Large intestine (tissue), 3 donors: ENCODE measurements at regions not wholly inside any gene's neighbourhood (a gene's known extent, or its start where the extent isn't known, plus 50 kb on each side); places are given as distances from the start of the nearest gene placed in this dataset.
"Not testable (repeated sequence)": the region's sequence is repeated elsewhere in the genome, so short reads cannot be mapped to it uniquely, and the experiment has no call there.

Experiments
- DNase-seq, 2 donors: peaks; one replicate each; pipeline versions ENCODE4 v3.0.0 to v3.0.0-alpha.2; 2013
- H3K27ac ChIP-seq: one replicate; pipeline ENCODE4 v1.5.1; 2013; ENCODE audit warnings: low read length
- H3K27me3 ChIP-seq: 2 replicates; pipeline ENCODE4 v1.6.1; 2013; ENCODE audit warnings: low read length; ENCODE audit not compliant: control insufficient read depth, insufficient read depth
- H3K36me3 ChIP-seq: 2 replicates; pipeline ENCODE4 v1.6.1; 2013; ENCODE audit warnings: low read length; ENCODE audit not compliant: control insufficient read depth, insufficient read depth
- H3K4me1 ChIP-seq: one replicate; pipeline ENCODE4 v1.6.1; 2013; ENCODE audit warnings: low read length; ENCODE audit not compliant: control insufficient read depth, insufficient read depth
- H3K4me3 ChIP-seq: one replicate; pipeline ENCODE4 v1.5.1; 2013; ENCODE audit warnings: low read length
- H3K9me3 ChIP-seq: one replicate; pipeline ENCODE4 v1.6.1; 2013; ENCODE audit warnings: mild to moderate bottlenecking, low read depth, low read length, moderate library complexity; ENCODE audit not compliant: control insufficient read depth
- WGBS: methylation state at CpG from one replicate; pipeline ENCODE4 v1.1.5; 2013; ENCODE audit warnings: low lambda C conversion rate; ENCODE audit not compliant: insufficient coverage; 5-methylcytosine and 5-hydroxymethylcytosine counted together

DNA sequence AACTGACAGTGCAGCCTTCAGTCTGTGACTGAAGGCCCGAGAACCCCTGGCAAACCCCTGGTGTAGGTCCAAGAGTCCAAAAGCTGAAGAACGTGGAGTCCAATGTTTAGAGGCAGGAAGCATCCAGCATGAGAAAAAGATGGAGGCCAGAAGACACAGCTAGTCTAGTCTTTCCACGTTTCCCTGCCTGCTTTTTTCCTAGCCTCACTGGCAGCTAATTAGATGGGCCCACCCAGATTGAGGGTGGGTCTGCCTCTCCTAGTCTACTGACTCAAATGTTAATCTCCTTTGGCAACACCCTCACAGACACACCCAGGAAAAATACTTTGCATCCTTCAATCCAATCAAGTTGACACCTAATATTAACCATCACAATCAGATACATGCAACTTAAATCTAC is 87.8 kb downstream of the TENT5D start:
- H3K4me3 ChIP-seq, DNase-seq, H3K9me3 ChIP-seq, H3K27ac ChIP-seq, H3K27me3 ChIP-seq, H3K4me1 ChIP-seq, H3K36me3 ChIP-seq: not testable (repeated sequence)
- no CpG with 5 or more reads among the region's 3 CpGs for WGBS

DNA sequence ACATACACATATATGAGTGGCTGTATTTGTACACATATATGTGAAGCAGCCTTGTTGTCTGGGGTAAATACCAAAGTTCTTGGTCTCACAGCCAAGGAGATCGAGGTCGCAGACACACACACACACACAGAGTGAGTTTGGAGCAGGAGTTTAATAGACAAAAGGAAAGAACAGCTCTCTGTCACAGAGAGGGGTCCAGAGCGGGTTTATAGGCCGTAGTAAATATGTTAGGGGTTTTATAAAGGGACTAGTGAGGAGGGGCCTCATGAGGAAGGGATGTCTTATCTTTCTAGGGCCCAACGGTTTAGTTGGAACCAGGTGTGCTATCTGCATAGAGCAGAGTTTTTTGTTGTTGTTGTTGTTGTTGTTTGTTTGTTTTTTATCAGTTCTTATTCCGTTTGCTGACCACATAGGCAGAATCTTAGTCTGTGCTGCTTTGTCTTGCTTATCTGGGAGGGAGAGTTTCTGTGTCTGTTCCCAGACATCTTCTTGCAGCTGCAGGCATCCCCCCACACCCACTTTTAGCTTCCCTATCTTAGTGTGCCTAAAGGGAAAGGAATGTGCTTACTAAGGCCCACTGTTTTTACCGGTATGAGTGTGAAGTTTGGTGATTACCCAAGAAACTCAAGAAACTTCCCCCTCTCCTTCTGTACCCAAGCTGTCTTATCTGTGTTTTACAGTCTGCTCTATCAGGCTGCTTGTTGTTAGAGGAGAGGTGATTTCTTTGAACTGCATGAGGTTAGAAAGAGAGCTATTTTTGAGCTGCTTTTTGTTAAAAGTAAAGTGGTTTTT is 91.9 kb downstream of the TENT5D start:
- no peak overlapping the region for H3K4me3 ChIP-seq
- no peaks in the 10 kb centered on the region for H3K9me3 ChIP-seq
- WGBS: no CpG with 5 or more reads among the region's 7 CpGs
- no peaks in the 10 kb centered on the region for H3K4me1 ChIP-seq
- H3K27me3 ChIP-seq: no peaks in the 10 kb centered on the region
- peak; percentile 29 to 50 for DNase-seq
- H3K36me3 ChIP-seq: no peaks in the 10 kb centered on the region
- no peak overlapping the region for H3K27ac ChIP-seq

DNA sequence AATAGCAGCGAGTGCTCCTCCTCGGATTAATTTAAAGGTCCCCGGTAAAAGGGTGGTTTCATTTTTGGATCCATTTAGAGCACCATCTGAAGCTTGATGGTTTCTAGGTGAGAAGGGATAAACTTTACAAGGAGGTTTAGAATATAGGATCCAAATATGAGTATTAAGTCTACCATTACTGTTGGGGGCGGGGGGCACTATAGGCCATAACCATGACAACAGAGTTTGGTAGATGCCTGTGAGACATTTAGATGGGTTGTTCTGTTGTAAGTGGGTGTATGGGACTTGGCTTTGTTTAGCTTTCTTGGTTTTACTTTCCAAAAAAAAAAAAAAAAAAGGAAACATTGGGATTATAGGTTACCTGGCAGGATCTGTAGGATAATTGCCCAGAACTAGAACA is 92.7 kb downstream of the TENT5D start:
- H3K27ac ChIP-seq: no peak overlapping the region
- no peak overlapping the region for H3K4me3 ChIP-seq
- DNase-seq: peak in 1 of 2 donors; percentile 1
- no peaks in the 10 kb centered on the region for H3K4me1 ChIP-seq
- H3K9me3 ChIP-seq: no peaks in the 10 kb centered on the region
- no peaks in the 10 kb centered on the region for H3K36me3 ChIP-seq
- H3K27me3 ChIP-seq: no peaks in the 10 kb centered on the region
- WGBS: no CpG with 5 or more reads among the region's 4 CpGs

DNA sequence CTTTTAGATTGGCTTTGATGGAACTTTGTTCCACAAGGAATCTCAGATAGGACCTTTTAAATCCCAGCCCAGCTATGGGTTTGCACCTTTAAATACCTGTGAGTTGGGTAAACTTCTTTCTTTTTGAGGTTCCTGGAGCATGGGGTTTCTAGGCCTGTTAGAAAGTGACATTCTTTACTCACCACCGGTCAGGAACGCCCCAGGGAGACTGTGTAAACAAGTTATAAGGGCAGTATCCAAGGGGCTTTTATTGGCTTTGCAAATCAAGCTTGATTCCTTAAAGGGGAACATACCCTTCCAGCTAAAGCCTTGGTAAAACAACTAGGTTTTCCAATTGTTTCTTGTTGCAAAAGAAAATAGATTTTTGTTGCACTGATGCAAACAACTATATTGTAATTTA is 93.4 kb downstream of the TENT5D start:
- no peak overlapping the region for H3K4me3 ChIP-seq
- H3K36me3 ChIP-seq: no peaks in the 10 kb centered on the region
- DNase-seq: no peak
- no peaks in the 10 kb centered on the region for H3K27me3 ChIP-seq
- H3K9me3 ChIP-seq: no peaks in the 10 kb centered on the region
- WGBS: no CpG with 5 or more reads among the region's 2 CpGs
- H3K4me1 ChIP-seq: no peaks in the 10 kb centered on the region
- no peak overlapping the region for H3K27ac ChIP-seq

DNA sequence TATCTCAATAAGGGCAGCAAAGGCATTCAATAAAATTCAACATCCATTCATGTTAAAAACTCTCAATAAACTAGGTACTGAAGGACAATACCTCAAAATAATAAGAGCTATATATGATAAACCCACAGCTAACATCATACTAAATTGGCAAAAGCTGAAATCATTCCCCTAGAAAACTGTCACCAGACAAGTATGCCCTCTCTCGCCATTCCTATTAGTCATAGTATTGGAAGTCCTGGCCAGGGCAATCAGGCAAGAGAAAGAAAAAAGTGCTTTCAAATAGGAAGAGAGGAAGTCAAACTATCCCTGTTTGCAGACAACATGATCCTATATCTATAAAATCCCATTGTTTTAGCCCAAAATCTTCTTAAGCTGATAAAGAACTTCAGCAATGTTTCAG is 116.8 kb downstream of the TENT5D start:
- no peaks in the 10 kb centered on the region for H3K9me3 ChIP-seq
- no peak overlapping the region for H3K4me3 ChIP-seq
- WGBS: no CpG with 5 or more reads among the region's 1 CpG

DNA sequence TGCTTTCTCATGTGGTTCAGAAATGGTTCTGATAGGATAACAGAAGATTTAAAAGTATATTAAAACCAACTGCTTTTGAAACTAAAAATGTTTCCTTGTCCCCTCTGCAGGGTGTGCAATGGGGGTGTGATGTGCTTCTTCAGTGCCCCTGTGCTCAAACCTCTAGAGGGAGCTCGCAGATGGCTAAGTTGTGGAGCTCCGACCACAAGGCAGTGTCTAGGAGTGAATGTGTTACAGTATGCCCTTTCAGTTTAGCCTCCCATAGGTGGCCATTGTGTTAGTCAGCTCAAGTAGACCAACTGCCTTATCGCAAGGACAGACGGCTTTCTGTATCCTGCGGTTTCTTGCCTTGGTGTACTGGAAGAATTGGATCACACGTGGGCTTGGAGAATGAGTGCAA is 130.5 kb downstream of the TENT5D start:
- no peak overlapping the region for H3K4me3 ChIP-seq
- no CpG with 5 or more reads among the region's 6 CpGs for WGBS
- no peaks in the 10 kb centered on the region for H3K27me3 ChIP-seq
- peak in 1 of 2 donors; percentile 1 for DNase-seq
- no peaks in the 10 kb centered on the region for H3K9me3 ChIP-seq
- H3K36me3 ChIP-seq: no peaks in the 10 kb centered on the region
- H3K27ac ChIP-seq: no peak overlapping the region
- H3K4me1 ChIP-seq: no peaks in the 10 kb centered on the region

More for the DNA sequence above, 116.8 kb downstream of the TENT5D start:
- no peak for DNase-seq
- Histone ChIP-seq H3K36me3 (no peaks in the 10 kb centered on the region), H3K4me1 (no peaks in the 10 kb centered on the region), H3K27me3 (no peaks in the 10 kb centered on the region), H3K27ac (no peak overlapping the region)

DNA sequence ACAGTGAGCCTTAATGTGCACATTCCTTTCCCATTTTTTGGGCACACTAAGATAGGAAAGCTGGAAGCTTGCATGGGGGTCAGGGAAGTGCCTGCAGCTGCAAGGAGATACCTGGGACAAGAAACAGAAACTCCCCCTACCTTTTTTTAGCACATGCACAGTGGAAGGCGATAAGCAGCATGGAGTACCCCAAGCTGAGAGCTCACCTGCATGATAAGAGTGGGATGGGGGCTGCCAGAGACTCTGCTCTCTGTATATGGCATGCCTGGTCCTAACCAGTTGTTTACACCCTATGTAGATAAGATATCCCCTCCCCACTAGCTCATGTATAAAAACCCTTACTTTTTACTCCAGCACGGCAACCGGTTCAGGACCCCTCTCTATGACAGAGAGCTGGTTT is 135.9 kb downstream of the TENT5D start:
- no peak for DNase-seq
- H3K4me1 ChIP-seq: no peaks in the 10 kb centered on the region
- no peaks in the 10 kb centered on the region for H3K27me3 ChIP-seq
- H3K27ac ChIP-seq: no peak overlapping the region
- no peak overlapping the region for H3K4me3 ChIP-seq
- WGBS: no CpG with 5 or more reads among the region's 3 CpGs
- H3K36me3 ChIP-seq: no peaks in the 10 kb centered on the region
- H3K9me3 ChIP-seq: no peaks in the 10 kb centered on the region

DNA sequence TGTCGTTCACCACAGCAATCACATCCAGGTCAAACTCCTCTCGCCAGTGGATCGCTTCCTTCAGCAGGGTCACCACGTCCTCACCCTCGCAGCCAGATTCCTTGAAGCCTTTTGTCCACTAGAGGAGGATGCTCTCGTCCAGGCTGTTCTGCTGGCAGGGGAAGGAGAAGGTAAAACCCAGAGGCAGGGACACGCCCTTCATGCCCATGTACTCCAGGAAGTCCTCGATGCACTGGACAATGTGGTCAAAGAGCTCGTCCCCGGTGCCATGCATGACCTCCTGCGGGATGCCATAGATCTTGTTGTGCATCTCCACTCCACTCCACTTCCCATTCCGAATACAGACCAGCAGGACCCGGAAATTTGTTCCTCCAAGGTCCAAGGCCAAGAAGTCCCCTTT is 152.4 kb downstream of the TENT5D start:
- H3K4me3 ChIP-seq: no peak overlapping the region
- no peak for DNase-seq
- no peaks in the 10 kb centered on the region for H3K27me3 ChIP-seq
- no peaks in the 10 kb centered on the region for H3K36me3 ChIP-seq
- H3K4me1 ChIP-seq: no peaks in the 10 kb centered on the region
- H3K27ac ChIP-seq: no peak overlapping the region
- no CpG with 5 or more reads among the region's 13 CpGs for WGBS
- H3K9me3 ChIP-seq: no peaks in the 10 kb centered on the region

DNA sequence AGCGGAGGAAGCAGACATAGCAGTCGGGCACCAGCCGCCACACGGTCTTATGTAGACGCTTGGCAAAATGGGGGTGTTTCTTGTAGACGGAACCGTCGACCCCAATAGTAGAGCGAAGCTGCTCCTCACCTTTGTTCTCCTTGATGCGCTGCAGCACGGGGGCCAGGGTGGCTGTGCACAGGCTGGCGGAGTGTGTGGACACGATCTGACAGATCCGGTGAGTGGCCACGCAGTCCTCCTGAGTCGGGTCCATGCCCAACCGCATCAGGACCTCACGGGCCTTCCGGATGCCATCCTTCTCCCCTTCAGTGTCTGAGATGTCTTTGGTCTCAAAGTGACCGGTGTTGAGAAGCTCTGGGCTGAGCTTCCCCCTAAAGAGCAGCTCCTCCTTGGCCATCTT is 153.0 kb downstream of the TENT5D start:
- DNase-seq: no peak
- no peak overlapping the region for H3K27ac ChIP-seq
- no peaks in the 10 kb centered on the region for H3K9me3 ChIP-seq
- no CpG with 5 or more reads among the region's 20 CpGs for WGBS
- no peaks in the 10 kb centered on the region for H3K27me3 ChIP-seq
- H3K4me3 ChIP-seq: no peak overlapping the region
- H3K36me3 ChIP-seq: no peaks in the 10 kb centered on the region
- H3K4me1 ChIP-seq: no peaks in the 10 kb centered on the region

DNA sequence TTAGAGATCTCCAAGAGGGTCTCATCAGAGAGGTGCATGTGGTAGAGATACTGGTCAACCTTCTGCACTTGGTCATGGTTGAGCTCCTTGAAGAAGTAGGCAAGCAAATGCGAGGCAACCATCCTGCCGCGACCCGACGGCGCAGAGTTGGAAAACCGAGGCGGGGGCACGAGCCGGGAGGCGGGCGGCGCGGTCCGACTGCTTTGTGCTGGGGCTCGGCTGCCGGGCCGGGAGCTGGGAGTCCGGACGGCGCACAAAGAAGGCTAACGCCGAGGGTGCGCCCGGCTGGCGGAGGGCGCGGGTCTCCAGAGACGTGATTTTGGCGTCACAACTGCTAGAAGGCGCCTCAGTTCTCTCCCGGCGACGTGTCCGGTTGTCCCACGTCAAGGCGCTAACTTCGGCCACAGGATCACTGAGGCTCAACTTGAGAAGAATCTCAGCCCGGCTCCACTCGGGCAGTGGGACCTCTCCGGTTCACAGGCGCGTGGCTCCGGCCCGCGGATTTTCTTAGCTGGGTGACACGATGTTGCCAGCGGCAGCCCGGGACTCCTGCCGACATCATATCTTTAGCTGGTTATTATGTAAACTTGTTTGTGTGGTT is 154.3 kb downstream of the TENT5D start:
- H3K4me3 ChIP-seq, H3K4me1 ChIP-seq, DNase-seq, H3K9me3 ChIP-seq, H3K27ac ChIP-seq, H3K36me3 ChIP-seq, H3K27me3 ChIP-seq: not testable (repeated sequence)
- WGBS: no CpG with 5 or more reads among the region's 50 CpGs

DNA sequence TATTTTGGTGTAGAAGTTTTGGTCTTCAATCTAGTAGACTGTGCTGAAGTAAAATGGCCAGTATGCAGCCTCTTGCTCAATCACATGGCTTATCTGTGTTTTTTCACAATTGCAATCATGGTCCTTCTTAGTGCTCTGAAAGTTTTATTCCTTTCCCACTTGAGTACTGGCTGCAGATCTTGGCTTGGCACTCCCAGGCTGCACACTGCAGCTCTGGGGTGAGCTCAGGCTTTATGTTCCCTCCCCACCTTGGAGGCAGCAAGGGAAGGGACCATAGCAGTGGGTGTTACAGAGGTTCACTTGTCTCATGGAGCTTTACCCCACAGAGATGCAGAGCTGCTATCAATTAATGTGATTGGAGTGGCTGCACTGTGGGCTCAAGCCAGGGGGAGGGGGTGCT is 156.0 kb downstream of the TENT5D start:
- peak in 1 of 2 donors; percentile 5 for DNase-seq

More for the DNA sequence above, 156.0 kb downstream of the TENT5D start:
- Histone ChIP-seq H3K4me1 (no peaks in the 10 kb centered on the region), H3K36me3 (no peaks in the 10 kb centered on the region), H3K27me3 (no peaks in the 10 kb centered on the region), H3K9me3 (no peaks in the 10 kb centered on the region), H3K27ac (no peak overlapping the region), H3K4me3 (no peak overlapping the region)
